RWPE1 (cell line): ENCODE measurements at regions not wholly inside any gene's neighbourhood (a gene's known extent, or its start where the extent isn't known, plus 50 kb on each side); places are given as distances from the start of the nearest gene placed in this dataset.
"Not testable (repeated sequence)": the region's sequence is repeated elsewhere in the genome, so short reads cannot be mapped to it uniquely, and the experiment has no call there.

ENCODE experiments used
- CTCF ChIA-PET: fragments of 350-600 bp; sonication (Branson Sonifier 250); formaldehyde crosslinking; extraction: SDS; loops from one replicate; lab custom pipeline; 2021; lab: Yijun Ruan, JAX
- POLR2A ChIA-PET: fragments of 400-600 bp; formaldehyde crosslinking; extraction: SDS; loops from one replicate; lab custom pipeline; 2020; ENCODE audit warnings: antibody characterized with exemption; ENCODE audit not compliant: low non-redundant PET; lab: Yijun Ruan, JAX
- DNase-seq: peaks from one replicate; pipeline ENCODE4 v3.0.0; 2012; ENCODE audit warnings: low spot score
- H3K27ac ChIP-seq: fragments of 450-650 bp; 2 replicates; pipeline ENCODE4 v1.5.1; 2017
- TF ChIP-seq, protein P1 (sequence below): fragments of 450-650 bp; conservative IDR thresholded peaks from 2 replicates; pipeline ENCODE4 v1.5.1; 2017; ENCODE audit warnings: low read depth, mild to moderate bottlenecking

DNA sequence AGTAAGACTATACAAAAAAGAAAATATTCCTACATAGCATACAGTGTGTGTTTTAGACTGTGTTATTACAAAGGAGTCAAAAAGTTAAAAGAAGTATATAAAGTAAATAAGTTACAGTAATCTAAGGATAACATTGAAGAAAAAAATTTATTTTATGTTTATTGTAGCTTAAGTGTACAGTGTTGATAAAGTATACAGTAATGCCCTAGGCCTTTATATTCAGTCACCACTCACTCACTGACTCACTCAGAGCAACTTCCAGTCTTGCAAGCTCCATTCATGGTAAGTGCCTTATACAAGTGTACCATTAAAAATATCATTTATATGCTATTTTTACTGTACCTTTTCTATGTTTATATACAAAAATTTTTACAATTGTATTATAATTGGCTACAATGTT, 220.1 kb downstream of the BCHE start:
- no peak overlapping the region for H3K27ac ChIP-seq
- DNase-seq = no peak
- ChIA-PET CTCF (interaction anchor here (0.5 kb wide), 1 partner anchor 586 kb away, joined by 3 read pairs; no protein-coding TSS in a partner anchor), POLR2A (no interaction called here)
- TF ChIP-seq, protein P1, sequence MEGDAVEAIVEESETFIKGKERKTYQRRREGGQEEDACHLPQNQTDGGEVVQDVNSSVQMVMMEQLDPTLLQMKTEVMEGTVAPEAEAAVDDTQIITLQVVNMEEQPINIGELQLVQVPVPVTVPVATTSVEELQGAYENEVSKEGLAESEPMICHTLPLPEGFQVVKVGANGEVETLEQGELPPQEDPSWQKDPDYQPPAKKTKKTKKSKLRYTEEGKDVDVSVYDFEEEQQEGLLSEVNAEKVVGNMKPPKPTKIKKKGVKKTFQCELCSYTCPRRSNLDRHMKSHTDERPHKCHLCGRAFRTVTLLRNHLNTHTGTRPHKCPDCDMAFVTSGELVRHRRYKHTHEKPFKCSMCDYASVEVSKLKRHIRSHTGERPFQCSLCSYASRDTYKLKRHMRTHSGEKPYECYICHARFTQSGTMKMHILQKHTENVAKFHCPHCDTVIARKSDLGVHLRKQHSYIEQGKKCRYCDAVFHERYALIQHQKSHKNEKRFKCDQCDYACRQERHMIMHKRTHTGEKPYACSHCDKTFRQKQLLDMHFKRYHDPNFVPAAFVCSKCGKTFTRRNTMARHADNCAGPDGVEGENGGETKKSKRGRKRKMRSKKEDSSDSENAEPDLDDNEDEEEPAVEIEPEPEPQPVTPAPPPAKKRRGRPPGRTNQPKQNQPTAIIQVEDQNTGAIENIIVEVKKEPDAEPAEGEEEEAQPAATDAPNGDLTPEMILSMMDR = no peak

DNA sequence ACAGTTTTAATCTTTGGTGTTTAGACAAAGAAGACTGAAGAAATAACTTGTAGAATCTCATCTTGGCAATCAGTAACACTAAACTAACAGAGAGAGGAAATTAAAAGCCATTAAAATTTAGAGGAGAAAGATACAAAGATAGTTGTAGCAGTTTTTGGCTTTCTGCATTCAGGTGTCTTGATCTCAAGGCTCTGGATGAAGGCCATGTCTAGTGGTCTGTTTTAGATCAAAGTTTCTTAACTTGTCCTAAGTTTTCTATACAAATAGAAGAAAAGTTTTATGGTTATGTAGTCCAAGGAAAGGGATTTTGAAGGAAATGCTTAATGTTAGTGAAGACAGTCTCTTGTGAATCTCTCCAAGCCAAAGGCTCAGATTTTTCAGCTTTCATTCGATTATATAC, 222.9 kb downstream of the BCHE start:
- CTCF ChIA-PET = no interaction called here
- POLR2A ChIA-PET = no interaction called here
- H3K27ac ChIP-seq = no peak overlapping the region
- no peak for DNase-seq
- TF ChIP-seq, protein P1 = no peak

DNA sequence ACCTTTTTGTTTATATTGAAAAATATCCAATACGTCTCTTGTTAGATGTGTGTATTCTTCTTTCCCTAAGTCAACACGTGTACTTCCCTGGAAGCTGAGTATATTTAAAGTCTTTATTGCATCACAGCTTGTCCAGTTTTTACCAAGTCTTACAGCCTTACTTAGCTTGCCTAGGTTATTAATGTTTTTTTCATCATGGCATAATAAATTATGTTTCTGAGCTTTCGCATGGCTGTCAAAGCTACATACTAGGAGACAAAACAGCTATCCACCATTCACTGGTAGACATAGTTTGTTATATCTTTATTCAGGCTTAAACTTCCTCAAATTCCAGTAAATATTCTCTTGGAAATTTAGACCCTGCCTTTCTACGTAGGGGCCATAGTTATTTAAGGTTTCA, 224.2 kb downstream of the BCHE start:
- TF ChIP-seq, protein P1 = no peak
- H3K27ac ChIP-seq = no peak overlapping the region
- DNase-seq = no peak
- POLR2A ChIA-PET = no interaction called here
- CTCF ChIA-PET = no interaction called here

DNA sequence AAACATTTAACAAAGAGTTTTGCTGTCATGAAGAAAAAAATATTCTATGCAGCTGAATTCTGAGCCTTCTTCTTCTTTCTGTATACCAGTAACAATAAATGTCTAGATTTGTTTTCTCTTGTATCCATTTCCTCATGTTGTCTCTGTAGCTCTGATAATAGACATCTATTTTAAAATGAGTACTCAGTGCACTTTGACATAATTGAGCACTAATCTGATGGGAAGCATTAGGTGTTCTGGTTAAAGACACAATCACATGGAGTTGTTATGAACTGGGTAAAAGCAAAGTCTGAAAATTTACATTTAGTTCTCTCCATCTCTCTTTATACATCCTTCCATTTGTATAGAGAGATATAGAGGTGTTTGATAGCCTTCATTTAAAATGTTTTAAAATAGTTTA, 230.0 kb downstream of the BCHE start:
- no peak overlapping the region for H3K27ac ChIP-seq
- ChIA-PET POLR2A (no interaction called here), CTCF (no interaction called here)
- DNase-seq = no peak
- TF ChIP-seq, protein P1 = no peak

DNA sequence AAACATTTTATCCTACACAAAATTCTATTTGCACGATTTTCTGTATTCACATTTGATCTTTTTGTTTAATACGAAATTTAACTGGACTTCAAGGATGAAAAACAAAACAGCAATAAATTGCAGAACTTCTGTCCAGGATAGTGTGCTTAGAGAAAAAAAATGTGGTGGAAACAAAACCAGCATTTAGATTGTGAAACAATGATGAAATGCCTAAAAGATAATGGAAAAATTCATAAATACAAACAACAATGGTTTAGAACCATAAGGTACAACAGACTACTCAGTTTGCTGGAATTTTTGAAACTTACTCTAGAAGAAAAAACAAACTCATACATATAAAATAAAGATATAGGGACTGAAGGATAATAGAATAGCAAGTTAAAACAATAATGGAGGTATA, 234.0 kb downstream of the BCHE start:
- ChIA-PET POLR2A (no interaction called here), CTCF (no interaction called here)
- H3K27ac ChIP-seq = no peak overlapping the region
- TF ChIP-seq, protein P1 = no peak
- no peak for DNase-seq

DNA sequence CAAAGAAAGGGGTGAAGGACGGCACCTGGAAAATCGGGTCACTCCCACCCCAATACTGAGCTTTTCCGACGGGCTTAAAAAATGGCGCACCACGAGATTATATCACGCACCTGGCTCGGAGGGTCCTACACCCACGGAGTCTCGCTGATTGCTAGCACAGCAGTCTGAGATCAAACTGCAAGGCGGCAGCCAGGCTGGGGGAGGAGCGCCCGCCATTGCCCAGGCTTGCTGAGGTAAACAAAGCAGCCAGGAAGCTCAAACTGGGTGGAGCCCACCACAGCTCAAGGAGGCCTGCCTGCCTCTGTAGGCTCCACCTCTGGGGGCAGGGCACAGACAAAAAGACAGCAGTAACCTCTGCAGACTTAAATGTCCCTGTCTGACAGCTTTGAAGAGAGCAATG, 264.7 kb downstream of the BCHE start:
- DNase-seq, POLR2A ChIA-PET, CTCF ChIA-PET, H3K27ac ChIP-seq: not testable (repeated sequence)

DNA sequence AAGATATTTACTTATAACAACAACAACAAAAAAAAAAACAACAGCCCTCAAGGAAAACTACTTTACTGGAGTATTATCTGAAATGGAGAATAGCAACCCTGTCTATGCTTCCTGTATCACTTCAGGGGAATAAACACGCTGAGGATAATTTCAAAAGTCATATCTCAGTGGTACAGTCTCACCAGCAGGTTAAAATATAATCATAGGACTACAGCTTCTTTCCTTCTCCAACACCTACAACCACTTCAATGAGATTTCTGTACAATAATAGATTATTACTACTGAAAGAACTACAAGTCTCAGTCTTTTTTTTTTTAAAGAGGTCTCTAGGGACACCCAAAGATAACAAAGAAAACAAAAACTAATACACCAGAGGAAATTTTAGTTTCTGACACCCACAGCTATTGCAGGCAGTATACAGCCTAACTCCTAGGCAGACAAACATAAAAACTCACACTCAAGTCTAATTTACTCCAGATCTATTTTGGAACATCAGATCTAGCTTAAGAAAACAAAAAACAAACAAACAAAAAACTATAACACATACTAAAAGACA, 268.2 kb downstream of the BCHE start:
- TF ChIP-seq, protein P1 = no peak
- DNase-seq = no peak
- CTCF ChIA-PET = no interaction called here
- POLR2A ChIA-PET = no interaction called here
- no peak overlapping the region for H3K27ac ChIP-seq
